Retina (tissue), 1 donor: ENCODE measurements at regions not wholly inside any gene's neighbourhood (a gene's known extent, or its start where the extent isn't known, plus 50 kb on each side); places are given as distances from the start of the nearest gene placed in this dataset.
"Not testable (repeated sequence)": the region's sequence is repeated elsewhere in the genome, so short reads cannot be mapped to it uniquely, and the experiment has no call there.

Source experiments
- DNase-seq: peaks from one replicate; pipeline ENCODE4 v3.0.0-alpha.2; 2016

DNA sequence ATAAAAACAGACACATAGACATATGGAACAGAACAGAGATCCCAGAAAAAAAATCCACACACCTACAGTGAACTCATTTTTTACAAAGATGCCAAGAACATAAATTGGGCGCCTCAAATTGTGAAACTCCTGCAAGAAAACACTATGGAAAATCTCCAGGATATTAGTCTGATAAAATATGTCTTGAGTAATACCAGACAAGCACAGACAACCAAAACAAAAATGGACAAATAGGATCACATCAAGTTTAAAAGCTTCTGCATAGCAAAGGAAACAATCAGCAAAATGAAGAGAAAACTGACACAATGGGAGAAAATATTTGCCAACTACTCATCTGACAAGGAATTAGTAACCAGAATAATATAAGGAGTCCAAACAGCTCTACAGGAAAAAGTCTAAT lies 337.3 kb upstream of the DIPK2B start:
- DNase-seq = no peak

DNA sequence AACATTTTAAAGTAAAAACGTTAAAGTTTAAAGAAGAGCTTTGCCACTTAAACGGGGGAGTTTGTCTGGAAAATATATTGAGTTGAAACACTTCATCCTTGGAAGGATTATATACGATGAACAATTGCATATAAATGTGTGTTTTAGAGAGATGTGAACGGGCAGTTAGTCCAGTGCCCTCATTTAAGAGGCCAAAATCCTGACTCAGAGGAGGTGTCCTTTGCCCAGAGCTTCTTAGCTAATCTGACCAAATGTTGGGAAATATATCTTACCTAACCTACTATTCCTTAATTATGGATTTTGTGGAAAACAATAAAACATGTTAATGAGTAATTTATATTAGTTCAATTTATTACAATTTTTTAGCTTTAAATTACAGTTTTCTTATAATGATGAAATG lies 327.2 kb upstream of the DIPK2B start:
- DNase-seq = no peak

DNA sequence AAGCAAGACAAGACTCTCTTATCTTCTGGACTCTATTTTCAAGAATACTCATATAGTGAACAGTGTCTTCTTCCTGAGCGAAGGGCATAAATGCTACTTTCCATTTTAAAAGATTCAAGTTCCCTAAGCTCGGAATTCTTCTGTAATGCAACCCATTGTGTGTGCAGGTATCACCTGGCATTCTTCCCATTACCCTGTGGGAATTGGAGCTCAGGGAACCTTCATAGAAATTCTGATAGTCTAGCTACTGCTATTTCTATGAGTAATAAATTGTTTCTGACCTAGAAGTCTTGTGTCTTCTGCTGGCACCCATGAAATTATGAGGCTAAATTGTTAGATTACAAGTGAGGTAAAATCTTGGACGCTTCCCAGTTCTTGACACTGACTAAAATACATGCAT lies 324.1 kb upstream of the DIPK2B start:
- DNase-seq = no peak

DNA sequence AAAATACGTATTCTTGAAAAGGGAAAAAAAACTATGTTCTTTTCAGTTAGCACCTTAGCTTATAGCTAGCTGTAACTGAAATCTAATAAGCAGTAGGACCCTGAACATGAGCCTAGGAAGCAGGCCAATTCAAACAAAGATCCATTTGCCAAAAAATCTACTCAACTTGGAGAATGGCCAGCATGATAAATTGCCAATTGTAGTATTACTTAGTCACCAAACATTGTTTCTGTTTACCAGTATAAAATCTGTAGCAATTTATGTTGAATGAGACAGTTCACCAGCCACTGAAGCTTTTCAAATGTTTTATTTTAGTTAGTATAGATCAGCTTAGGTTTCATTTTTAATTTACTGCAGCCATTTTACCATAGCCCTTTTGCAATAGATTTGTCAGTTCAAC lies 323.6 kb upstream of the DIPK2B start:
- DNase-seq = no peak

DNA sequence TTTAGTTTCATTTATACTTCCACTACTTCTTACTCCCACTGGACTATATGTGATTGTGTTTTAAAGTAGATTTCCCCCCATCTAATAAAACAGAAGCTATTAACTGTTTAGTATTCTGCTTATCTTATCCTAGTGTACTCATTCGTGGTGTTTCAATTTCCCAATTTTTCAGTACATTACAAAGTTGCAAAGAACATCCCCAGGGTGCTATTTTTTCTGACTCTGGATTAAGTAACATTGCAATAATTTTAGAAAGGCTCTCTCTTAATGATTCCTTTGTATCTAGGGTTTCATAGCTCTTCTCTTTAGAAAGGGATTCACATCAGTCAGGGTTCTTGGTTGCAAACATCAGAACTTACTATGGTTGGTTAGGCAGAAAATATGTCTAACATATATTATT lies 317.9 kb upstream of the DIPK2B start:
- DNase-seq = no peak

DNA sequence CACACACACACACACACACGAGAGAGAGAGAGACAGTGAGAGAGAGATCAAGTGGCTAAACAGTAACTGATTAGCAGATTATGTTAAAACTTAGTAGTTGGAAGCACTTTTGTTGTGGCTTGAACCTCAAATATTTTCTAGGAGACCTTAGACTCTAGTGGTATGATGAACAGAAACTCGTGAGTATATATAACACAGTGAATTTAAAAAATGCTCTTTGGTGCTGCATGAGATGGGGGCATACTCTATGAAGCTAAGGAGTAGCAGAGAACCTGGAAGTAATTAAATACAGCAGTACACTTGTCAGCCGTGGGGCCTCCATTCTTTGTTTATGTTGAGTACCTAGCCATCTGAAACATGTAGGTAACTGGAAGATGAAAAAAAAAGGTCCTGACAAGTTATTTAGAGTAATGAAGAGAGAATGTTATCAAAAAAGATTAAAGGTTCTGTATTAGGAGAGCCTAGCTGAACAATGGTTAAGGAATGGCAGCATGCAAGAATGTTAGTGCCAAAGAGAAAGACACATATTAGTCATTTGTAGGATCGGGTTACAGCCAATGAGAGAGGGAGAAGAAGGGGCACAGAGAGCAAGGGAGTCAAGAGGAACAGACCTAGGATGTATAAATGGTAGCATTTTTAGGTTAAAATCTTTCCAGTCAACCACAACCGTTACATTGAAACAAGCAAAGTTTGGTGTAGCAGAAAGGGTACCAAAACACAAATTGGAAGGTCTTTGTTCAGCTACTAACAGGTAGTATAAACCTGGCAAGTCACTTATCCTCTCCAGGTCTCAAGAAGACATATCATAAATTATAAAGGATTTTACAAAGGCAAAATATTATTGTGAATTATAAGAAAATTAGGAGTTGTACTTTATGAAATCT lies 316.7 kb upstream of the DIPK2B start:
- DNase-seq = no peak

DNA sequence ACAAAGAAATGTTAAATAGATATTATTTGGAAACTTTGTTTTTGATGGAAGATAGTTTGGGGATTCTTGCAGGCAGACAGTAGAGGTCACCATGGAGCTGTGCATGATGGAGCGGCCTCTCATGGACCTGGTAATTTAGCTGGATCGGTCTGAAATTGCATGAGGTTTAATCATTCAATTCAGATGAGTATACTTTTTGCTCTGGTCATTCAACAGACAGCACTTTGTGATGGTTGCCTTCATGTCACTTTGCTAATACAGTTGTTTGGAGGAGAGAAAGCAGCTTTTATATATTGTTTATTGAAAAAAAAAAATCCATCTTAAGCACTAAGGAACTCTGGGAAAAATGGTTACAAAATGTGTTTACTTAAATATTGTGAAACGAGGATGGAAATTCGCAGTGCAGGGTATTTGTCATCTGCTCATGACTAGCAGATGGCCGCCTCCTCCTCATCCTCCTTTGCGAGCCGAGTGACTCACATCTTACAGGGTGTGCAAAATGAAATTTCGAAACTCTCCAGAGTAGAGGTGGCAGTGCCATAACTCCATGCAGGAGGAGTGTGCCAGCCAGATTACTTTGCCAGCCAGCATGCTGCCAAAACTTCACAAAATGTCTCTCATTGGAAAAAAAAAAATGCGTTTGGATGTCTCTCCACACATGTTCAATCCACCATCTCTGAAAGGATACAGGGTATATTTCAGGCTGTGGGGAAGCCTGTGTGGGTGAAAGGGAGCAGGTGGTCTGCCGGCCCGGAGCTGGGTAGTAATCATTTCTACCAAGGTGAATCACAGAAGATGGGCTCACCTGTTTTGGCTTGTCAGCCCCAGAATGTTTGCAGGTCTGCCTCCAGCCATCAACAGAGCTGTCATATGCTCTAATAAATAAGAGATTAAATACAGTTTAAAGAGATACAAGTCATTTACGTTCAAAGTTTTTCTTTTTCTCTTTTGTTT lies 314.9 kb upstream of the DIPK2B start:
- DNase-seq = peak; percentile 21

DNA sequence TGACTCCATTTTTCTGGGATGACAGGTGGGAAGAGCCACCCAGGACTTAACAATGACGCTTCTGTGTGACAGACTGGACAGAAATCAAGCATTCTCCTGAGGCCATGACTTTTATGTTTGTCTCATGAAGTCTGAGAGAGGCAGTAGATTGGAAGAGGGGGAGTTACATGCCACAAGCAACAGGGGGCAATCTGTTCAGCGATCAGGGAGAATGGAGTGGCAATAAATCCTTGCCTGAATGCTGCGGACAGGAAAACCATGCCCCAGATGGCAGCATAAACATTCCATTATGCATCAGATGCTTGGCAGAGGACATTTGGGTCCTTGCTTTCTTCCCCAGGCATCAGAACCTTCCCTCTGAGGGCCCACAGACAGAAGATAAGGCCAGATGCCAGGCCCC lies 312.4 kb upstream of the DIPK2B start:
- peak; percentile 11 for DNase-seq

DNA sequence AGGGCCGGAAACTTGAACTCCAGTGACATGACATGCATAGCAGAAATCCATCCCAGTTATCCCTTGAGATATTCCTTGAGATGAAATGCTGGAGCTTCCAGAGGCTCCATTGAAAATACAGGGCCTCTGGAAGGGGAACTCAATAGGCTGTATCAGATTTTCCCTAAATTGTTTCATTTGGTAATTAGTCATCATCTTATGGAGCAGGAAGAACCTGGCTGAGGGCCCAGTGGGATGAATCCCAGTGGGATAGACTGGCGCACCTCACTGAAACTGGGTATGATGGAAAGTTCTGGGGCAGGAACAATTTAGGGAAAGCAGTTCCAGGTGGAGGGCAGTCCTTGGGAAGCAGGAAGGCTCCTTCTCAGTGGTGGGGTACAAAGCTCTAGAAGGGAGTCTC lies 307.8 kb upstream of the DIPK2B start:
- no peak for DNase-seq

DNA sequence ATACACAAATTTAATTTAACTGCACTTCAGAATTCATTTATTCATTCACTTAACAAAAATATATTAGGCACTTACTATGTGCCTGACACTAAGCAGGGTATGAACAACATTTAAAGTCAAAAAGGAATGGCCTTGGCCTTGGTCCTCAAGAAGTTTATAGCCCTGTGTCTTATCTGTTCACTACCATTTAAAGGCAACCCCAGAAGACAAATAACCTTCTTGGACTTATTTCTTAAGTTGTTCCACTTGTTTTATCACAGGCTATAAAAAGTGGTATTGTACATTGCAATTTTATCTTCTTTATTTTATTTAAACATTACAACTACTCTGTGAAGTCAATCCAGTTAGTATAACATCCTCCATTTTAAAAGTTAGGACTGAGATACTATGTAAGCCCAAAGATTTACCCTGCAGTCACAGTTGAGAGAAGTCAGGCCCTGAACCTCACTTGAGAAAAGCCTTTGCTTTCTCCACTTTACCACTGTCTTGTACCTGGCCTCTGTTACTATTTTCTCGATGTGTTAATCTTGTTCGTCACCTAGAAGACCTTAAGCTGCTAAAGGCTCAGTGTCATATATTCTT lies 305.6 kb upstream of the DIPK2B start:
- no peak for DNase-seq

DNA sequence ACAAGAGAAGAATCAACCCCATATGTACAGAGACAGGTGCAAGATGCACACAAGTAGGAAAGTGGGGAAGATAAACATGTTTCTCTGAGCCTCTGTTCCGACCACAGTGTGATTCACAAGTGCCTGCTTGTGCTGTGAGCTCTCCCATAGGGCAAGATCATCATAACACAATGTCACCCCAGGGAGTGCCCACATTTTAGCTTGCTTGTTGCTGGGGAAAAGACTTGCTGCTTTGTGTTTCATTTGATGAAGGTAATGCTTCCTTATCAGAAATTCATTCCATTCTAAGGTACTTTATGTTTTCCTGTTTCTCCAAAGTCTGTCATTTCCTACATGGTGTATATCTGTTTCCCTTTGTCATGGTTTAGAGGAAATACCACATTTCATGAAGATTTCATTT lies 304.5 kb upstream of the DIPK2B start:
- no peak for DNase-seq

DNA sequence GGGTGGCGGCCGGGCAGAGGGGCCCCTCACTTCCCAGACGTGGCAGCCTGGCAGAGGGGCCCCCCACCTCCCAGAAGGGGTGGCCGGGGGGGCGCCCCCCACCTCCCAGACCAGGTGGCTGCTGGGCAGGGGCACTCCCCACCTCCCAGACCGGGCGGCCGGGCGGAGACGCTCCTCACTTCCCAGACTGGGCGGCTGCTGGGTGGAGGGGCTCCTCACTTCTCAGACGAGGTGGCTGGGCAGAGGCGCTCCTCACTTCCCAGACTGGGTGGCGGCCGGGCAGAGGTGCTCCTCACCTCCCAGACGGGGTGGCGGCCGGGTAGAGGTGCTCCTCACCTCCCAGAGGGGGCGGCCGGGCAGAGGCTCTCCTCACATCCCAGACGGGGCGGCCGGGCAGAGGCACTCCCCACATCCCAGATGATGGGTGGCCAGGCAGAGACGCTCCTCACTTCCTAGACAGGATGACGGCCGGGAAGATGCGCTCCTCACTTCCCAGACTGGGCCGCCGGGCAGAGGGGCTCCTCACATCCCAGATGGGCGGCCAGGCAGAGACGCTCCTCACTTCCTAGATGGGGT lies 303.2 kb upstream of the DIPK2B start:
- DNase-seq = not testable (repeated sequence)

DNA sequence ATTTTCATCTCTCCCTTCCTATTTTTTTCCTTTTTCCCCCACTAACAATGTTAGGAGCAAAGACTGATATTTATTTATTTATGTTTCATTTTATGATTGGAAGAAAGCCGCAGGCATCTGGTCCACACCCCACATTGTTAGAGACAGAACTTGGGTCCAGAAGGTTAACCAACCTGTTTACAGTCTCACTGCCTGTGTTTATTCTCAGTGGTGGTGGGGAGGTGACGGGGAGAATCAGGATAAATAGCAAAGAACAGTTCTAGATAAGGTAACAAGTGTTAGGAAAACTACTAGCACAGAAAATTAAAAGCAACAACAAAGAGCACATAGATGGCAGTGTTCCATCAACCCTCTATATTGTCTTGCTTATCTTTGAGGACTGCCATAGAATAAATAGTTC lies 301.7 kb upstream of the DIPK2B start:
- DNase-seq = no peak

DNA sequence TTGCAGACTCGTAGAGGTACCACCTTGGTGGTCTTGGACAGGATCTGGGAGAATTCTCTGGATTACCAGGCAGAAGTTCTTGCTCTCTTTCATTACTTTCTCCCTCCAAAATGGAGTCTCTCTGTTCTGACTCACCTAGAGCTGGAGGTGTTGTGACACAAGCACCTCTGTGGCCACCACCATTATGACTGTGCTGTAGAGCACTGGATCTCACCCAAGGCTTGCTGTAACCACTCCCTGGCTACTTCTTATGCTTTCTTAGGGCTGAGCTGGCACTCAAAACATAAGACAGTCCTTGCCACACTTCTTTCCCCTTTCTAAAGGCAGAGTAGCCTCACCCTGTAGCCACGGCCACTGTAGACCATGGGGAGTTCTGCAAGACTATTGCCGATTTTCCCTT lies 296.6 kb upstream of the DIPK2B start:
- no peak for DNase-seq

DNA sequence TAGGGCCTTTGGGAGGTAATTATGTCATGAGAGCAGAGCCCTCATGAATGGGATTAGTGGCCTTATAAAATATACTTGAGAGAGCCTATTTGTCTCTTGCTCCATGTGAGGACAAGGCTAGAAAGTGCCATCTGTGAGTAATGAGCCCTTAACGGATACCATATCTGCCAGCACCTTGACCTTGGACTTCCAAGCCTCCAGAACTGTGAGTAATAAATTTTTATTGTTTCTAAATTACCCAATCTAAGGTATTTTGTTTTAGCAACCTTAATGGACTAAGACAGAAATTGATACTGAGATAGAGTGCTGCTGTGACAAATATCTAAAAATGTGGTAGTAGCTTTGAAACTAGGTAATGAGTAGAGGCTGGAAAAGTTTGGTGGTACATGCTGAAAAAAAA lies 285.0 kb upstream of the DIPK2B start:
- DNase-seq = no peak

DNA sequence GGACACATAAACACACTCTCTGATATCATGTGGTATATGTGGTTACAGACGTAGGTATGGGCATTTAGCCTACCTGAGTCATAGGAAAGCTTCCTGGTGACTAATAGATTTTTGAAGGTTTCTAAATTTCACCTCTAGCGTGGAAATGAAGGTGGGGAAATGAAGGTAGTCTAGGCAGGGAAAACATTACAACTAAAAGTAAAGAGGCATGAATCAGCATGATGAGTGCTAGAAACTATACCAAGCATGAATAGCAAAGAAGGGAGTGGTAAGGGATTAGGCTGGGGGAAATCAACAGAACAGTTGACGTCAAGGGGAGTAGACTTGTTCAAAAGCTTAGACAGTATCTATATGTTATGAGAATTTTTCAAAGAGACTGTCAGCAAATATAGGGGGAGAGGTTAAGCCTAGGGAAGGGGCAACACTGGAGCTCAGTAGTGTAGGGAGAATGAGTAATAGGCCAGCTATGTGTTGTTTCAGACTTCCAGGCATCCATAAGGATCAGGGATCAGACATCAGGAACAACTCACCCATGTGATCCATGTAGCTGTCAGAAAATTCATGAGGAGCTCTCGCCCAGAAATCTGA lies 279.3 kb upstream of the DIPK2B start:
- DNase-seq = no peak

DNA sequence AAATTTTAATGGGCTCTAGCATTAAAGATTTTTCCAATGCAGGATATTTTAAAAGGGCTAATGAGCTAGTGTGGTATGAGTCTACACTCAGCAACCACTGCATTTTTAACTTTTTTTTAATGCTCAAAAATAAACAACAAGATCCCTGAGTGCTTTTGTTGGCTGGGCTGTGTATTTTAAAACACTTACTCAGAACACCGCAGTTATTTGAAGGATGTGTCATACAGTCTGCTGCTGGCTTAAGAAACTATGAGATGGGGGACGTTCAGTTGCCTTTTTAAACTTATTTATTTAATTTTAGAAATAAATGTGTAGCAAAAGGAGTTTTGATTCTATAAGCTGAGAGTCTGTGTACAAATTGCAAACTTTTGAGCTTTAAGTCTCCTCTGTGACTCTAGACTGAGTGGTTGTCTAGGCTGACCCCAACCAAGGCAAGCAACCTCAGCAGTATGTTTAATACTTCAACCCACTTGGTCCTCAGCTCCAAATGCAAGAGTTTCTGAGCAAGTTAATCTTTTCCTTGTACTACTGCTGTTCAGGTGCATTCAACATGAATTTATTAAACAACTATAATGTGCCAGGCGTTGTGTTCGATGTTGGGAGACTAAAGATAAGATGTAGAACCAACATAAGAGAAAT lies 278.6 kb upstream of the DIPK2B start:
- DNase-seq = no peak

DNA sequence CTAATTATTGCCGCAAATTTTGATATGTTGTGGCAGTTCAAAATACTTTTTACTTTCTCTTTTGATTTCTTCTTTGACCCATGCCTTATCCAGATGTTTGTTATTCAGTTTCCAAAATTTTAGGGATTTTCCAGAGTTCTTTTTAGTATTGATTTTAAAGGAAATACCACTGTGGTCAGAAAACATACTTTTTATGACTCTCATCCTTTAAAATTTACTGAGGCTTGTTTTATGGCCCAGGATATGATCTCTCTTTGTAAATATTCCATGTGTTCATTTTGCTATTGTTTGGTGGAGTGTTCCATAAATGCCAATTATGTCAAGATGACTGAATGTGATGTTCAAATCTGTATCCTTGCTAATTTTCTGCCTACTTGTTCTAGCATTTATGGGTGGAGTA lies 272.3 kb upstream of the DIPK2B start:
- no peak for DNase-seq

DNA sequence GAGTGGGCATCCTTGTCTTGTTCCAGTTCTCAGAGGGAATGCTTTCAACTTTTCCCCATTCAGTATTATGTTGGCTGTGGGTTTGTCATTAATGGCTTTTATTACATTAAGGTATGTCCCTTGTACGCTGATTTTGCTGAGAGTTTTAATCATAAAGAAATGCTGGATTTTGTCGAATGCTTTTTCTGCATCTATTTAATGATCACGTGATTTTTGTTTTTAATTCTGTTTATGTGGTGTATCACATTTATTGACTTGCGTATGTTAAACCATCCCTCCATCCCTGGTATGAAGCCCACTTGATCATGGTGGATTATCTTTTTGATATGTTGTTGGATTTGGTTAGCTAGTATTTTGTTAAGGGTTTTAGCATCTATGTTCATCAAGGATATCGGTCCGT lies 266.9 kb upstream of the DIPK2B start:
- DNase-seq = not testable (repeated sequence)

DNA sequence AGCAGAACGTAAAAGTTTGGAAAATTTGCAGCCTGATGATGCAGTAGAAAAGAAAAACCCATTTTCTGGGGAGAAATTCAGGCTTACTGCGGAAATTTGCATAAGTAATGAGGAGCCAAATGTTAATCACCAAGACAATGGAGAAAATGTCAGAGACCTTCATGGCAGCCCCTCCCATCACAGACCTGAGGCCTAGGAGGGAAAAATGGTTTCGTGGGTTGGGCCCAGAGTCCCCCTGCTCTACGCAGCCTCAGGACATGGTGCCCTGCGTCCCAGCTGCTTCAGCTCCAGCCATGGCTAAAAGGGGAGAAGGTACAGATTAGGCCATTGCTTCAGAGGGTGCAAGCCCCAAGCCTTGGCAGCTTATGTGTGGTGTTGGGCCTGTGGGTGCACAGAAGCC lies 255.1 kb upstream of the DIPK2B start:
- DNase-seq = not testable (repeated sequence)

DNA sequence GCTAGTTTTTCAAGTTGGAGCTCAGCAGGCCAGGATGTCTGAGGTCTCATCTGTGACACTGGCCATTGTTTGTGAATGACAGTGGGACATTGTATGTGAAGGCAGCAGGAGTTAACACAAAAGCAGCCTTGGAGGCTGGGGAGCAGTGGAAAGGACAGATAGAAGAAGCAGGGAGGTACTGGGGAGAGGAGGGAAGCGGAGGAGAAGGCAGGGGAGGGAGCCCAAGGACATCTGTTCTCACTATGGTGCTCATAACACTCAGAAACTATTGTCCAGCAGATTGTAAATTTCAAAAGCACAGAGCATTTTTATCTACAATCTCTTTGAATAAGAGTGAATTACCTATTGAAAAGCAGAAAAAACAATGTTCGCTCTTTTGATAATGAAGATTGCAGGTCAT lies 253.6 kb upstream of the DIPK2B start:
- DNase-seq = peak; percentile 21

DNA sequence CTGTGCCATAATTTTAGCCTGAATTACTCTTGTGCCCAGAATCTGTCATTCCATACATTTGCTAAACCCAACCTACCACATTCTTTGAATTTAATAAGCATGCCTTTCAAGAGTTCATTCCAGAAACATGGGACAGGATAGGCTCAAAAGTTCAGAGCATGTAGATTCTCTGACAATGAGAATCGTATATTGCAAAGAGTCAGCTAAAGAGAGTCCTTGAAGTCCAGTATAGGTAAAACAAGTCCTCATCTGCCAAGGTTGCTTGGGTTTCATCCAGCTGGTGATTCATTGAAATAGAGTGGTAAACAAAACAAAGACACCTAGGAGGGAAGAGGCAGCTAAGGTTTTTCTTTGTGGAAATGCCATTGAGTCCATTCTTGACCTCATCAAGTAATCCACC lies 249.3 kb upstream of the DIPK2B start:
- no peak for DNase-seq
